Left ventricle myocardium superior (tissue), 1 donor: ENCODE measurements at regions not wholly inside any gene's neighbourhood (a gene's known extent, or its start where the extent isn't known, plus 50 kb on each side); places are given as distances from the start of the nearest gene placed in this dataset.
A peak's percentile ranks its signal among the peaks of the same experiment; 100 is the strongest.

ENCODE experiments used
- ATAC-seq: fragments of 200-7000 bp; cut with Tn5 transposase; one replicate; pipeline ENCODE4 v1.9.1; 2020; ENCODE audit warnings: mild to moderate bottlenecking, moderate library complexity
- DNase-seq: peaks from one replicate; pipeline ENCODE4 v3.0.0-alpha.2; 2020
- intact Hi-C: fragments of 100-400 bp; cut with micrococcal nuclease; formaldehyde crosslinking; loops from one replicate; pipeline ENCODE4 v1.11.0; 2022
- donor health status: DM: no; HTN: yes; CAD: no; lungs with severe emphysema.

GRCh38 chr20:60569116-60569515, 610.9 kb downstream of the CDH26 start:
- ATAC-seq = no peak
- intact Hi-C loops = no loop called here
- no peak for DNase-seq

GRCh38 chr20:60570481-60571277, 612.5 kb downstream of the CDH26 start:
- intact Hi-C loops = no loop called here
- ATAC-seq = no peak

GRCh38 chr20:60573003-60573680, 614.9 kb downstream of the CDH26 start:
- intact Hi-C loops = no loop called here
- peak; percentile 24 for ATAC-seq
- DNase-seq = no peak

More at GRCh38 chr20:60570481-60571277, 612.5 kb downstream of the CDH26 start:
- DNase-seq = no peak

GRCh38 chr20:60576236-60576635, 618.0 kb downstream of the CDH26 start:
- DNase-seq = no peak
- intact Hi-C loops = no loop called here
- ATAC-seq = no peak

- intact Hi-C loops = no loop called here
- DNase-seq (no peak), ATAC-seq (no peak)
Observed at GRCh38 chr20:60579941-60580515, 621.8 kb downstream of the CDH26 start.

- no peak for DNase-seq
- ATAC-seq = no peak
Observed at GRCh38 chr20:60581606-60582115, 623.4 kb downstream of the CDH26 start.

GRCh38 chr20:60583741-60584140, 625.5 kb downstream of the CDH26 start:
- no peak for ATAC-seq
- intact Hi-C loops = no loop called here

More at GRCh38 chr20:60581606-60582115, 623.4 kb downstream of the CDH26 start:
- intact Hi-C loops = no loop called here

GRCh38 chr20:60584221-60584620, 626.0 kb downstream of the CDH26 start:
- ATAC-seq (no peak), DNase-seq (no peak)
- intact Hi-C loops = no loop called here

More at GRCh38 chr20:60583741-60584140, 625.5 kb downstream of the CDH26 start:
- no peak for DNase-seq

- DNase-seq = no peak
- ATAC-seq = no peak
- intact Hi-C loops = no loop called here
Observed at GRCh38 chr20:60585651-60586050, 627.4 kb downstream of the CDH26 start.

- peak; percentile 78 for DNase-seq
- ATAC-seq = peak; percentile 94
- intact Hi-C loops = no loop called here
Observed at GRCh38 chr20:60586269-60587050, 628.2 kb downstream of the CDH26 start.

- intact Hi-C loops = no loop called here
- ATAC-seq (no peak), DNase-seq (no peak)
Observed at GRCh38 chr20:60587986-60588385, 629.8 kb downstream of the CDH26 start.

- ATAC-seq (no peak), DNase-seq (no peak)
- intact Hi-C loops = no loop called here
Observed at GRCh38 chr20:60589623-60590022, 631.4 kb downstream of the CDH26 start.

GRCh38 chr20:60591172-60591799, 633.1 kb downstream of the CDH26 start:
- intact Hi-C loops = no loop called here
- DNase-seq = no peak
- no peak for ATAC-seq

- ATAC-seq (no peak), DNase-seq (no peak)
- intact Hi-C loops = no loop called here
Observed at GRCh38 chr20:60598528-60598927, 640.3 kb downstream of the CDH26 start.

- ATAC-seq (no peak), DNase-seq (no peak)
- intact Hi-C loops = no loop called here
Observed at GRCh38 chr20:60599381-60599780, 641.2 kb downstream of the CDH26 start.

- ATAC-seq = no peak
- no peak for DNase-seq
- intact Hi-C loops = no loop called here
Observed at GRCh38 chr20:60600036-60600435, 641.8 kb downstream of the CDH26 start.

GRCh38 chr20:60624066-60624465, 628.0 kb upstream of the CDH4 start:
- DNase-seq (no peak), ATAC-seq (peak; percentile 43)
- intact Hi-C loops = no loop called here

GRCh38 chr20:60627751-60628565, 624.1 kb upstream of the CDH4 start:
- intact Hi-C loops = no loop called here
- ATAC-seq (no peak), DNase-seq (no peak)
